HG03439 (cell line): ENCODE measurements at regions not wholly inside any gene's neighbourhood (a gene's known extent, or its start where the extent isn't known, plus 50 kb on each side); places are given as distances from the start of the nearest gene placed in this dataset.

ENCODE experiments used
- ATAC-seq: cut with Tn5 transposase; IDR thresholded peaks from one replicate; pipeline ENCODE4 v1.9.1; 2021; ENCODE audit warnings: mild to moderate bottlenecking, moderate library complexity; ENCODE audit not compliant: unreplicated experiment

GRCh38 chr16:76222853-76223252 is 54.3 kb upstream of the CNTNAP4 start:
- no peak for ATAC-seq

- no peak for ATAC-seq
Measured at GRCh38 chr16:76226011-76226410, 51.2 kb upstream of the CNTNAP4 start.

- ATAC-seq: no peak
Measured at GRCh38 chr16:76226481-76226880, 50.7 kb upstream of the CNTNAP4 start.
